ENCODE measurements at regions not wholly inside any gene's neighbourhood (a gene's known extent, or its start where the extent isn't known, plus 50 kb on each side); places are given as distances from the start of the nearest gene placed in this dataset.

- TF ChIP-seq POLR2A (IDR thresholded peaks at IDR 0.05) (no peak), CTCF (IDR thresholded peaks at IDR 0.05) (no peak), EP300 (IDR thresholded peaks at IDR 0.05; ENCODE audit: low read depth) (no peak)
Measured at GRCh38 chr2:8009010-8009597, 672.8 kb upstream of the ID2 start.
